Fibroblast of mammary gland (primary cell): ENCODE measurements at regions not wholly inside any gene's neighbourhood (a gene's known extent, or its start where the extent isn't known, plus 50 kb on each side); places are given as distances from the start of the nearest gene placed in this dataset.

ENCODE experiments used
- DNase-seq: peaks from one replicate; pipeline ENCODE4 v3.0.0-alpha.2; 2010; ENCODE audit warnings: low read depth
- H3K4me3 ChIP-seq: 2 replicates; pipeline ENCODE4 v1.5.1; 2011; ENCODE audit warnings: low read depth, mild to moderate bottlenecking, low read length, moderate library complexity; ENCODE audit not compliant: control insufficient read depth
- CTCF ChIP-seq: conservative IDR thresholded peaks from 2 replicates; pipeline ENCODE4 v1.5.1; 2011; ENCODE audit warnings: low read depth, low read length, inconsistent platforms; ENCODE audit not compliant: control insufficient read depth, insufficient read depth

DNA sequence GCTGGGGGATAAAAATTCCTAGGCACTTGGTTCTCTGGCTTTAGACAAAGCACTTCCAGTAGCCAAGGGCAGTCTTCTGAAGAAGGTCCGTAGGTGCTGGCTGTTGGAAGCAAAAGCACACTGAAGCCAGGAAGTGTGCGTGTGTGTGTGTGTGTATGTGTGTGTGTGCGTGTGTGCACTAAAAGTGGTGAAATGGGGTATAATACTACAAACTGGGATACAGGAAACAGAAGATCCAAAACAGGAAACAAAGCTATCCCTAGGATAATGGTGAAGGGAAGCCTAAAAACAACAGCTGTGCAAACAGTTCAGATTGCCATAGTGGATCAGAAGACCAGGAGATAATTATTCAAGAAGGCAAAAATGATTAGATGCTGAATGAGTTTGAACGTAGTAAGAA is 103.4 kb downstream of the IL20RB start:
- no peak for DNase-seq
- TF ChIP-seq CTCF: no peak
- H3K4me3 ChIP-seq: no peak overlapping the region

- no peak overlapping the region for H3K4me3 ChIP-seq
- DNase-seq: no peak
- no peak for TF ChIP-seq CTCF
These were observed 104.5 kb downstream of the IL20RB start for GRCh38 chr3:137062250-137062649.

DNA sequence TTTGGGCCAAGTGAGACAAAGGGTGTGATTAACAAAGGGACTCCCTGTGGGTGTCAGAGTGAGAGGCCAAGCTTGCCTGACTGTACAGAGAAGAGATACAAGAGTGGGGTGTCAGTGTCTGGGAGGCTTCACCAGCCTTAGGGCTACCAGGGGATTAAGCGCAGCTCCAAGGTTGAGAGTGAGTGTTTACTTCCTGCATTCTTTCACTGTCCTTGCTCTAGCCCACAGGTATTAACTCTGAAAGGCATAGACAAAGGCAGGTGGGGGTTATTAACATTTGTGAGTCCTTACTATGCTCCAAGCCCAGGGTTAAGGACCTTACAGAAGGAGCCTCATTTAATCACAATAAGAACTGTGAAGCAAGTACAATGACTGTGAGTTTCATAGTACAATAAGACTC is 107.6 kb downstream of the IL20RB start:
- no peak overlapping the region for H3K4me3 ChIP-seq
- no peak for TF ChIP-seq CTCF
- DNase-seq: no peak

DNA sequence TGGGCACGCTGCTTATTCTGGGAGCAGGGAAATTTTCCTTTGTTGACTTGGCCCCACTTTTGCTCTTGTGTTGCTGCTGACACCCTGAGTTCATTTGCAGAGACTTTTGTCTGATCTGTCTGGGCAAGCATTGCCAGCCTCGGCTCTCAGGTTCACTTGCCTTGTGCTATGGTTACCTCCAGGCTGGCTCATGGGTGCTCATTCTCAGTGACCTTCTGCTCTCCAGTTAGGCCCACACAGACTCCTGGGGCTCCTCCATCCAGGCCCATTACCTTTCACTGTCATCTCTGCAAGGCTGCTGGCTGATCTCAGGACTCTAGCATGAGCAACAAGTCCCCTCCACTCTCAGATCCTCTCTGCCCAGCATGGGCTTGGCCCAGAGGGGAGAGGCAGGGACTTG is 108.3 kb downstream of the IL20RB start:
- no peak for DNase-seq
- no peak for TF ChIP-seq CTCF
- no peak overlapping the region for H3K4me3 ChIP-seq

DNA sequence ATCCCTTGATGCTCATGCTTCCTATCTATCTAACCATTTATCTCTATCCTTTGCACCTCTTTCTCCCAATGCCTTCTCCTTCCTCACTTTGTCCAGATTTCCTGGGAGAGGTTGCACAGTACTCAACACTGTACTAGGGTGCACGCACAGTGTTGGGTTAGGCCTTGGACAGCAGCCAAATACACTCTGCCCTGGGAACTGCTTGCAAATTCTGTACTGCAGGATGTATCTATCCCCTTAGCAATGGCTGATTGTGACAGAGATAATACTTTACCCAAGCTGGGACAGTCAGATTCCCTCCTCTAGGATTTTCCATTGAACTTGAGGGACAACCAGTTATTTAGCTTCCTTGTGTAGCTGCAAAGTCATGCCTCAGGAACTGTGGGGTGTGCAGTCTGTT is 113.3 kb downstream of the IL20RB start:
- H3K4me3 ChIP-seq: no peak overlapping the region
- TF ChIP-seq CTCF: no peak
- no peak for DNase-seq

- TF ChIP-seq CTCF: no peak
- no peak for DNase-seq
- no peak overlapping the region for H3K4me3 ChIP-seq
These were observed 117.2 kb downstream of the IL20RB start for GRCh38 chr3:137075020-137075419.

DNA sequence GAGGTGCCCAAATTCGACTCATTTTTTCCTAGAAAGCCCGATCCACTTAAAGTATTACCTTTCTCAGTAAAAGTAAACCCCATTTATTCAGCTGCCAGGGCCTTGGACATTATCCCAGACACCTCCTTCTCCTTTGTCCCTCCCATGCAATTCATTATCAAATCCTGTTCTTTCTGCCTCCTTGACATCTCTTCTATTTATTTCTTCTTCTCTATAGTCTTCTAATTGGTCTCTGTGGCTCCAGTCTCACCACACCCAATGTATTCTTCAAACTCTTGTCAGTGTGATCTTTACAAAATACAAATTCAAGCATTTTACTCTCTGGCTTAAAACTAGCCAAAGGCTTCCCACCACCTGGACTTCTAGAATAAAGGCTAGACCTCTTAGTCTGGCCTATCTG is 120.3 kb downstream of the IL20RB start:
- no peak overlapping the region for H3K4me3 ChIP-seq
- DNase-seq: no peak
- TF ChIP-seq CTCF: no peak
